ENCODE measurements at regions not wholly inside any gene's neighbourhood (a gene's known extent, or its start where the extent isn't known, plus 50 kb on each side); places are given as distances from the start of the nearest gene placed in this dataset.

- TF ChIP-seq CTCF (IDR thresholded peaks at IDR 0.05) (no peak), SIN3A (IDR thresholded peaks at IDR 0.05; ENCODE audit: borderline replicate concordance, insufficient read depth, low read depth, low read length) (no peak), REST (IDR thresholded peaks at IDR 0.05; ENCODE audit: insufficient read depth in 1 of 2, low read depth in 2 of 2, low read length in 1 of 2) (no peak)
Measured at GRCh38 chr17:73952082-73952479, 251.4 kb upstream of the RPL38 start.

Measured in Panc1 (cell line).